Progenitor cell of endocrine pancreas (in vitro differentiated cells): ENCODE measurements at regions not wholly inside any gene's neighbourhood (a gene's known extent, or its start where the extent isn't known, plus 50 kb on each side); places are given as distances from the start of the nearest gene placed in this dataset.

Source experiments
- DNase-seq: peaks from one replicate; pipeline ENCODE4 v3.0.0; 2021; ENCODE audit warnings: low spot score; ENCODE audit not compliant: unreplicated experiment
- H3K27ac Mint-ChIP-seq: 2 replicates; pipeline ENCODE4 v1.8.0; 2021; ENCODE audit warnings: mild to moderate bottlenecking, moderate library complexity, mixed read lengths
- H3K27me3 Mint-ChIP-seq: 2 replicates; pipeline ENCODE4 v1.8.0; 2021; ENCODE audit warnings: mixed read lengths
- H3K36me3 Mint-ChIP-seq: 2 replicates; pipeline ENCODE4 v1.8.0; 2022; ENCODE audit warnings: mixed read lengths; ENCODE audit not compliant: insufficient read depth
- H3K4me1 Mint-ChIP-seq: 2 replicates; pipeline ENCODE4 v1.8.0; 2021; ENCODE audit warnings: low read depth, mixed read lengths
- H3K4me3 Mint-ChIP-seq: 2 replicates; pipeline ENCODE4 v1.8.0; 2021; ENCODE audit warnings: low read depth, mild to moderate bottlenecking, moderate library complexity, mixed read lengths
- H3K9me3 Mint-ChIP-seq: 2 replicates; pipeline ENCODE4 v1.8.0; 2021; ENCODE audit warnings: low read depth, mixed read lengths
- CTCF ChIP-seq: fragments of 200-600 bp; sonication (generic); IDR thresholded peaks from one replicate; pipeline ENCODE4 v1.5.0; 2021; ENCODE audit warnings: antibody characterized with exemption, mild to moderate bottlenecking; ENCODE audit not compliant: unreplicated experiment

GRCh38 chr3:22241110-22241509 is 490.1 kb upstream of the ZNF385D start:
- H3K36me3 Mint-ChIP-seq, result no peaks in the 10 kb centered on the region
- H3K27me3 Mint-ChIP-seq, result no peaks in the 10 kb centered on the region
- H3K4me3 Mint-ChIP-seq, result no peak overlapping the region
- H3K9me3 Mint-ChIP-seq, result no peaks in the 10 kb centered on the region
- no peak for DNase-seq
- no peaks in the 10 kb centered on the region for H3K4me1 Mint-ChIP-seq
- H3K27ac Mint-ChIP-seq, result no peak overlapping the region
- TF ChIP-seq CTCF, result no peak

GRCh38 chr3:22244761-22245521 is 493.9 kb upstream of the ZNF385D start:
- DNase-seq, result no peak
- Mint-ChIP-seq H3K4me3 (no peak overlapping the region), H3K27ac (no peak overlapping the region), H3K4me1 (no peaks in the 10 kb centered on the region), H3K9me3 (no peaks in the 10 kb centered on the region), H3K36me3 (no peaks in the 10 kb centered on the region), H3K27me3 (no peaks in the 10 kb centered on the region)
- TF ChIP-seq CTCF, result no peak

GRCh38 chr3:22245811-22246583 is 495.0 kb upstream of the ZNF385D start:
- TF ChIP-seq CTCF, result no peak
- Mint-ChIP-seq H3K36me3 (no peaks in the 10 kb centered on the region), H3K9me3 (no peaks in the 10 kb centered on the region), H3K27me3 (no peaks in the 10 kb centered on the region), H3K4me1 (no peaks in the 10 kb centered on the region), H3K4me3 (no peak overlapping the region), H3K27ac (no peak overlapping the region)
- DNase-seq, result no peak

GRCh38 chr3:22249658-22250057 is 498.6 kb upstream of the ZNF385D start:
- no peaks in the 10 kb centered on the region for H3K27me3 Mint-ChIP-seq
- no peaks in the 10 kb centered on the region for H3K36me3 Mint-ChIP-seq
- no peaks in the 10 kb centered on the region for H3K9me3 Mint-ChIP-seq
- no peak for TF ChIP-seq CTCF
- no peak for DNase-seq
- no peak overlapping the region for H3K27ac Mint-ChIP-seq
- H3K4me1 Mint-ChIP-seq, result no peaks in the 10 kb centered on the region
- H3K4me3 Mint-ChIP-seq, result no peak overlapping the region

GRCh38 chr3:22257252-22257651 is 506.2 kb upstream of the ZNF385D start:
- no peak for TF ChIP-seq CTCF

More at GRCh38 chr3:22257252-22257651, 506.2 kb upstream of the ZNF385D start:
- Mint-ChIP-seq H3K9me3 (no peaks in the 10 kb centered on the region), H3K4me1 (no peaks in the 10 kb centered on the region), H3K4me3 (no peak overlapping the region), H3K36me3 (no peaks in the 10 kb centered on the region), H3K27me3 (no peaks in the 10 kb centered on the region), H3K27ac (no peak overlapping the region)
- no peak for DNase-seq
